ENCODE measurements at regions not wholly inside any gene's neighbourhood (a gene's known extent, or its start where the extent isn't known, plus 50 kb on each side); places are given as distances from the start of the nearest gene placed in this dataset.

DNA sequence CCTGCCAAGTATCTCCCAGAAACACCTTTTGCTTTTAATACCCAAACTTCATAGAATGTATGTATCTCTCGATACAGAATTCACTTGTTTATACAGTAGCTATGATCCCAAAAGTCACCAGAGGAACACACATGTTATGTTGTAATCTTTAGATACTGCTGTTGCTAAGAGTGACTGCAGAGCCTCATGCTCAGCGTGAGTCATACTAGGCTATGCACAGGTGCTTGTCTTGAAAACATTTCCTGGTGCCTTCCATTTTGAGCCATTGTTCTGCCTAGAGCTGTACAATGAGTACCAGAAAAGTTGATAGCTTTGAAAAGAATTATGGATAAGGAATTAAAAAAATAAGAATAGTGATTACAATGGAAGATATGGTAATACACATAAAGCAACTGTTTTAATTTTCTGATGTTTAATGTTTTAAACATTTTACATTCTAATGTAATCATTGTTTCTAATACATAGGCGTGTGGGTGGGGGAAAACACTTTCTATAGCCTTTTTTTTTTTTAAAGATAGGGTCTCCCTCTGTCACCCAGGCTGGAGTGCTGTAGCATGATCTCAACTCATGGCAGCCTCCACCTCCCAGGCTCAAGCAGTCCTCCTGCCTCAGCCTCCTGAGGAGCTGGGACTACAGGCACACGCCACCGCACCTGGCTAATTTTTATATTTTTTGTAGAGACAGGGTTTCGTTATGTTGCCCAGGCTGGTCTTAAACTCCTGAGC, 79.4 kb downstream of the CD24 start:
- no peak for DNase-seq (ENCODE audit: insufficient read length, low spot score)
- no peak for TF ChIP-seq POLR2A (IDR thresholded peaks at IDR 0.05; ENCODE audit: low read depth, low read length)

DNA sequence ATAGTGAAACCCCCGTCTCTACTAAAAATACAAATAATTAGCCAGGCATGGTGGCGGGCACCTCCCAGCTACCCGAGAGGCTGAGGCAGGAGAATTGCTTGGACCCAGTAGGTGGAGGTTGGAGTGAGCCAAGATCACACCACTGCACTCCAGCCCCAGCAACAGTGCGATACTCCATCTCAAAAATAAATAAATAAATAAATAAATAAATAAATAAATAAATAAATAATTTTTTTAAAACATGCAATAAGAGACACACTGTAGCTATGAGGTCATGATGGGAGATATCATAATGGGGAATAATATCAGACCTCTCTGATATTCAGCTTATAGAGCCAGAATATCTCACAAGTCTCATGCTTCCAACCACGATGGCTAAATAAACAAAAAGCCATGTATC, 82.3 kb downstream of the CD24 start:
- no peak for DNase-seq (ENCODE audit: insufficient read length, low spot score)
- no peak for FAIRE-seq
- TF ChIP-seq POLR2A (IDR thresholded peaks at IDR 0.05; ENCODE audit: low read depth, low read length): no peak

More for the DNA sequence above, 79.4 kb downstream of the CD24 start:
- no peak for FAIRE-seq

DNA sequence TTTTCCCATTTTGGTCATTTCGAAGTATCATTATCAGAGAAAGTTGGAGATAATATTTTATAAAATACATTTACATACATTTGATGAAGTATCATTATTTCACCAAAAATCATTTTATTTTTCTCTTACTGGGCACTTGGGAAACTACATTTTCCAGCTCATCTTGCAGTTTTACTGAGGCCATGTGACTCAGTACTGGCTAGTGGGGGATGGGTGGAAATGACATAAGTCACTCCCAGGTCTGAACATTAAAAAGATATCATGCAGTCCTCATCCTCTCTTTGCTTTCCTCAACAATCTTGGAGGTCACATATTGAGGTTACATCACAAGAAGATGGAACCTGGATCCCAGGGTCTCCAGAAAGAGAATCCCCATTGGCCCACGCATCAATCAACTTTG, 84.1 kb downstream of the CD24 start:
- FAIRE-seq: no peak
- DNase-seq (ENCODE audit: insufficient read length, low spot score): no peak
- no peak for TF ChIP-seq POLR2A (IDR thresholded peaks at IDR 0.05; ENCODE audit: low read depth, low read length)

DNA sequence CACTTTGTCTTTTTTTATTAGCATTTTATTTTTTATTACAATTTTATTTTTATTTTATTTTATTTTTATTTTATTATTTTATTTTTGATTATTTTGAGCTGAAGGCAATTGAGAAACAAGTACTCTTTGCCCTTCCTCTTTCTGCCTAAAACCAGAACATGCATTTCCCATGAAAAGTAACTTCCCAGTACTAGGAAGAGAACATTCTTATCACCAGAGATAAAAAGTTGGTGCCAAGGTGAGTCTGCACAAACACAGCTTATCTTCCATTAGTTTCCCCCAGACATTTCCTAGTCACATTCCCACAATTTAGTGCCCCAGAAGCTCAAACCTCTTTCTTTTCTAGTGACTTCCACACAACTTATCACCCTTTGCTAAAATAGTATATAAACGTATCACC, 84.8 kb downstream of the CD24 start:
- no peak for FAIRE-seq
- TF ChIP-seq POLR2A (IDR thresholded peaks at IDR 0.05; ENCODE audit: low read depth, low read length): no peak
- DNase-seq (ENCODE audit: insufficient read length, low spot score): no peak

DNA sequence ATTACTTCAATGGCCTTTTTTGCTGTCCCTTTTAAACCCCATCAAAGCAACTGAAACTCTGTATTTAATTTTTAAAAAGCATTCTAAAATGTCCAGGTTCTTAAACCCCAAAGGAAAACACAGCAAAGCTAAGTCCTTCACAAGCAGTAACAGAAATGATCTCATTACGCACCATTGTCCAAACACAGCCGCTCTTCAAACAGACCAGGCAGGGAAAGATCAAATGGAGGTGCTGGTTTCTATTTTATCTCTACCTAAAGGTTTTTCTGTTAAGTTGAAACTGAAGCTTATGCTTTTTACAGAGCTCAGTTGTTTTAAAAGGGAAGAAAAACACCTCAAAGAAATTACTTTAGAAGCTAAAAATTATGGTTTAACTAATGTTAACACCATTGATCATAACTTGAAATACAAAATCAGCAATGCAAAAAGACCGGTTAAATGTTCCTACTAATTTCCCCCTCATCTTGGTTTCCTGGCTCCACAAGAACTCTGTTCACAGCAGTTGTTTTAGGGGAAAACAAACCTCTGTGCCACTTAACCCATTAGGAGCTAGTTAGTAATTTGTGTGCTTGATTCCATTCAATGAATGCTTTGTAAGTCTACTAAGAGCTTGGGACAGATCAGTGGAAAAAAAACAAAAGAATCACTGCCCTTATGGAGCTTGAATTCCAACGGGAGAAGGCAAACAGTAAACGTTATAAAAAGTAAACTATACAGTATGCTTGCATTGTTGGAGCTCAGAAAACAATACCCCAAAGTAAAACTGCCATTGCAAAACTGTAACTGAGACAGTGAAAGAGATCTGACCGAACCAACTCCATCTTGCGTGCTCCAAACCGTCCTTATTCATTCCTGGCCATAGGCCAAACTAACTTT, 87.4 kb downstream of the CD24 start:
- TF ChIP-seq POLR2A (IDR thresholded peaks at IDR 0.05; ENCODE audit: low read depth, low read length): no peak
- DNase-seq (ENCODE audit: insufficient read length, low spot score) (no peak), FAIRE-seq (no peak)

DNA sequence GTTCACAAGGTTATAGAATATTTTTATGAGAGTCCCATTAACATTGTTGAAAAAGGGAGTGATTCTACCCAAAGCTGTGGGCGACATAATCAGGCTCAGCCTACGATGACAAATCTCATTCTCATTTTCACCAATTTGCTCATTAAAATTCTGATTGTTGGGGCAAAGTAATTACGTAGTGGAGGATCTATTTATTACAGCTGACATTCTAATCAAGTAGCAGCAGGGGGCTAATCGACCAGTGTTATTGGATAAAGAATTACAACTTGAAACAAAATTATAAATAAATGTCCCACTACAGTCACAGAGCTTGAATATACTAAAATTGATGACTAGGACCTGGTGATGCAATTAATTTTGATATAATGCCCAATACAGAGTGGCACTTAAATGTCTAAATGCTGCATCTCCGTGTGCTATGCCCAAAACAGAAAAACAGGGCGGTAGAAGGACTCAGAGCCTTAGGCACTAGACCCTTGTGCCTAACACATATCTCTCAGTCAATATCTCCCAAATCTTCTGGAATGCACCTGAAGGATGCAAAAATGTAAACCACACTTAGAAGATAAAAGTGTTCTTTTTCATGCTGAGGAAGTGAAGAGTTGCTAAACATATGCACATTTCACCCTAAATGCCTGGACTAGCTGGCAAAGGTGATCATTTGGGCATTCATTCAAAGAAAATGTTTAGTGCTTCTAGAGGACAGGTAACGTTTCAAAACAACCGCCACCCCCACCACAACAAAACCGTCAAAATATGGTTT, 88.3 kb downstream of the CD24 start:
- DNase-seq (ENCODE audit: insufficient read length, low spot score) (no peak), FAIRE-seq (no peak)
- no peak for TF ChIP-seq POLR2A (IDR thresholded peaks at IDR 0.05; ENCODE audit: low read depth, low read length)

DNA sequence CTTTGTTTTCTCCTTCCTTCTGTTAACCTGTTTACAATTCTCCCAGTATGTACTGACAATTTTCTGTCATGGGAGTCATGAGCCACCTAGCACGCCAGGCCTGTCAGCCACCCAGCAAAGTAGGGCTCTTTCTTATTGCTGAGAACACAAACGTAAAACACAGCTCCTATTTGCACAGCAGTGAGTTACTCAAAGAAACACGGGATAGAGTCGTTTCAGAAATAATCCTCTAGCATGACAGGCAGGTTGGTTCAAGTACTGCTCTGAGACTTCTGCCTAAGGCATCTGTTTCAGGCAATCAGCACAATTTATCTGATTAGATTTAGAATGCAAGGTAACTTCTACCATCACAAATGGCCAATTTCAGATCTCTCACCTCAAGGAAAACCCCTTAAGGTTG, 88.8 kb downstream of the CD24 start:
- no peak for TF ChIP-seq POLR2A (IDR thresholded peaks at IDR 0.05; ENCODE audit: low read depth, low read length)
- DNase-seq (ENCODE audit: insufficient read length, low spot score) (no peak), FAIRE-seq (no peak)

DNA sequence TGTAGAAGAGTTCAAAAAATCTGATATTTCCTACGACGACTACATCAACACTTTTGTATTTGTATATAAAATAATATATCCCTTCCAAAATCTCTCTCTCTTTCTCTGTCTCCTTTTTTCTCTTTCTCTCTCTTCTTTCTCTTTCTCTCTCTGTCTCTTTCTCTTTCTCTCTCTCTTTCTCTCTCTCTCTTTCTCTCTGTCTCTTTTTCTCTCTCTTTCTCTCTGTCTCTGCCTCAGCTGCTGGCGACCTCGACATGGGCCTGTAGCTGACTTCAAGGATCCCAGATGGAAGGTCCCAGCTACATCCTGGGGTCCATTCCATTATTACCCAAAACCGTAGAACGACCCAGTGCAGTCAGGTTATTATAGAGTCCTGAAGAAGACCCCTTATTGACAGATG, 90.0 kb downstream of the CD24 start:
- FAIRE-seq (no peak), DNase-seq (ENCODE audit: insufficient read length, low spot score) (no peak)
- TF ChIP-seq POLR2A (IDR thresholded peaks at IDR 0.05; ENCODE audit: low read depth, low read length): no peak

DNA sequence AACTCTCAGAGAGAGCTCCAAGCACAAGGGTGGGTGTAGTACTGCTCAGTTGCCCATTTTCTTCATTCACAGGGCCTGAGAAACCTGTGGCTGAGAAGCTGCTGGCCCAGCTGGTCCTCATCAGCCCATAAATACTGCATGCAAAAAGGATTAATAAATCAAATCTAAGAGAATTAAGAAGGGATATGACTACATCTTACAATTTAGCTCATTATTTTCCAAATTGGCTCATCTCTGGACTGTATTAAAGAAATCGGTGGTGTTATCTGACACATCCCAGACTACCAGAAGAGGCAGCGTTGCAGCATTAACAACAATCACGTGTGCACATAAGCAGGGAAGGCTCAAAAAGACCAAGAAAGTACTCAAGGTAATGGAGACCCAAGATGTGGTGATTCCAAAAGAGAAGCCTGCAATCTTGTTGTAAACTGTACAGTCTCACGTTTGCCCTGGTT, 90.7 kb downstream of the CD24 start:
- no peak for TF ChIP-seq POLR2A (IDR thresholded peaks at IDR 0.05; ENCODE audit: low read depth, low read length)
- DNase-seq (ENCODE audit: insufficient read length, low spot score) (no peak), FAIRE-seq (no peak)

DNA sequence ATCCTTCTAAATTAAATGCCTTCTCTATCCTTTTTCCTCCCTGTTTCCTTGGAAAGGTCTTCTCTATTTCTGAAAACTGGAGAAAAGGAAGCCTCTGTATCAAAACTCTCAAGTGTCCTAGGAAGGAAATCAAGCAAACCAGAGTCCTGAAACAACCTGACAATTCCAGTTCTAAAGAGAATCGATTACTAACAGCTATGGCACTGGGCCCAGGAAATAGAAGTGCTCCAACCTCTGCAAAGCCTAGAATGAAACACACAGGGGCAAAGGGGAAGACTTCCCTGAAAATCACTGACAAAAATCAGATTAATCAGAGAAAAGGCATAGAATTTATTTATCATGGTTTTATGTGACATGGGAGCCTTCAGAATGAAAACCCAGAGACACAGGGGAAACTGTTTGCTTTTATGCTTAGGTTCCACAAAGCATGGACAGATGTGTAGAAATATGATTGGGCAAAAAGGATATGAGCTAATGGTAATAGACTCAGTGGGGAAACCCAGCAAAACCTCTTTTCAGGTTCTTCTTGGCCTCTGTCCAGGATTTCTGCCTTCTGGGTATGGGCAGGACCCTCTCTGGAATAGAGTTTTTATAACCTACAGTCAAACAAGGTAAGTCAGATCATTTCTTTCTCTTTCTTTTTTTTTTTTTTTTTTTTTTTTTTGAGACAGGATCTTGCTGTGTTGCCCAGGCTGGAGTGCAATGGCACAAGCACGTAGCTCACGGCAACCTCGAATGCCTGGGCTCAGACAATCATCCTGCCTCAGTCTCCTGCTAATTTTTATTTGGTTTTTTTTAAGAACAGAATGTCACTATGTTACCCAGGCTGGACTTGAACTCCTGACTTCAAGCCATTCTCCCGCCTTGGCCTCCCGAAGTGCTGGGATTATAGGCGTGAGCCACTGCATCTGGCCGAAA, 91.7 kb downstream of the CD24 start:
- FAIRE-seq: no peak
- TF ChIP-seq POLR2A (IDR thresholded peaks at IDR 0.05; ENCODE audit: low read depth, low read length): no peak
- DNase-seq (ENCODE audit: insufficient read length, low spot score): no peak

DNA sequence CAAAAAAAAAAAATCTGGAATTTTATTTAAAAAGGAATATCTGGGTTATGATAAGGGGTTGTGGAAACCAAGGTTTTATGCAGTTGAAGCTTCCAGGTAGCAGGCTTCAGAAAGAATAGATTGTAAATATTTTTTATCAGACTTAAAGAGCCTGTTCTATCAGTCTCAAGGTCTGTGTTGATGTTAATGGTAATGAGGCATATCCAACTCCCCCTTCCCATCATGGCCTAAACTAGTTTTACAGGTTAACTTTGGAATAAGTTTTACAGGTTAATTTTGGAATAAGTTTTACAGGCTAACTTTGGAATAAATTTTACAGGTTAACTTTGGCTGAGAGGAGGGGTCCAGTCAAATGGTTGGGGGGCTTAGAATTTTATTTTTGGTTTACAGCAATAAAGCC, 92.4 kb downstream of the CD24 start:
- DNase-seq (ENCODE audit: insufficient read length, low spot score) (no peak), FAIRE-seq (no peak)
- no peak for TF ChIP-seq POLR2A (IDR thresholded peaks at IDR 0.05; ENCODE audit: low read depth, low read length)

DNA sequence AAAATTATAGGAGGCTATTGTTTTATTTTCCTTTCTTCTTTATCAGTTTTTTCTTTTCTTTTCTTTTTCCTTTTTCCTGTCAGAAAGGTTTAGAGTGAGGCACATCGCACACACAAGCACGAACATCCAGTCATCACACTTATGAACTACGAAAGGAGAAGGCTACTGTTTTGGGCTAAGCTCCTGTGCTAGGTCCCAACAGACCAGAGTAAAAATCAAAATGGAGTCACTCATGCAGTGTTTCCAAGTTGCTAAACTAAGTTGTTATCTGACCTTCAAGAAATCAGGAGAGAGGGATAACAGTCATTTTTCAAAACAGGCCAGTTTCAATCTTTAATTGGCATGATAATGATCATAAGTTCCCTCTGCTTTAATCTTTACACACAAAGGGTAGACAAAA, 93.6 kb downstream of the CD24 start:
- DNase-seq (ENCODE audit: insufficient read length, low spot score): no peak
- no peak for TF ChIP-seq POLR2A (IDR thresholded peaks at IDR 0.05; ENCODE audit: low read depth, low read length)
- no peak for FAIRE-seq

DNA sequence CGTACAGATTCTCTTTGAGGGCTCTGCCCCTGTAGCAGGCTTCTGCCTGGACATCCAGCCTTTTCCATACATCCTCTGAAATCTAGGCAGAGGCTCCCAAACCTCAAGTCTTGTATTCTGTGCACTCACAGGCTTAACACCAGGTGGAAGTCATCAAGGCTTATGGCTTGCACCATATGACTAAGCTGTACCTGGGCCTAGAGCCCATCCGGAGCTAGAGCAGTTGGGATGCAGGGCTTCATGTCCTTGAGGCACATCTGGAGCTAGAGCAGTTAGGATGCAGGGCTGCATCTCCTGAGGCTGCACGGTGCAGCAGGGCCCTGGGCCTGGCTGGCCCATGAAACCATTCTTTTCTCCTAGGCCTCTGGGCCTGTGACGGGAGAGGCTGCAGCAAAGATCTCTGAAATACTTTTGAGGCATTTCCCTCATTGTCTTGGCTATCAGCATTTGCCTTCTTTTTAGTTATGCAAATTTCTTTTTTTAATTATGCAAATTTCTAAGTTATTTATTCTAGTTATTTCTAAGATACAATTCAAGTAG, 98.7 kb downstream of the CD24 start:
- no peak for DNase-seq (ENCODE audit: insufficient read length, low spot score)
- FAIRE-seq: no peak
- no peak for TF ChIP-seq POLR2A (IDR thresholded peaks at IDR 0.05; ENCODE audit: low read depth, low read length)

Data from H54 (cell line).